Trophoblast cell (in vitro differentiated cells and primary cell): ENCODE measurements at regions not wholly inside any gene's neighbourhood (a gene's known extent, or its start where the extent isn't known, plus 50 kb on each side); places are given as distances from the start of the nearest gene placed in this dataset.
A peak's percentile ranks its signal among the peaks of the same experiment; 100 is the strongest.

Source experiments
- DNase-seq, 2 donors: peaks; one replicate each; pipeline ENCODE4 v3.0.0-alpha.2; 2016
- H2AFZ ChIP-seq: 2 replicates; pipeline ENCODE4 v1.6.1; 2013; ENCODE audit warnings: low read length, moderate library complexity, mild to moderate bottlenecking; ENCODE audit not compliant: insufficient read depth, poor library complexity
- H2AK5ac ChIP-seq: 2 replicates; pipeline ENCODE4 v1.6.1; 2013; ENCODE audit warnings: mild to moderate bottlenecking, low read length
- H2BK120ac ChIP-seq: 2 replicates; pipeline ENCODE4 v1.6.1; 2013; ENCODE audit warnings: low read length, mild to moderate bottlenecking, moderate library complexity; ENCODE audit not compliant: insufficient read depth, poor library complexity
- H2BK12ac ChIP-seq: 2 replicates; pipeline ENCODE4 v1.6.1; 2013; ENCODE audit warnings: mild to moderate bottlenecking, low read length, moderate library complexity
- H2BK5ac ChIP-seq: 2 replicates; pipeline ENCODE4 v1.6.1; 2013; ENCODE audit warnings: low read length, low read depth, moderate library complexity, mild to moderate bottlenecking; ENCODE audit not compliant: poor library complexity
- H3K14ac ChIP-seq: 2 replicates; pipeline ENCODE4 v1.6.1; 2013; ENCODE audit warnings: mild to moderate bottlenecking, low read length
- H3K18ac ChIP-seq: 2 replicates; pipeline ENCODE4 v1.6.1; 2013; ENCODE audit warnings: mild to moderate bottlenecking, low read length
- H3K23ac ChIP-seq: 2 replicates; pipeline ENCODE4 v1.6.1; 2013; ENCODE audit warnings: low read length
- H3K27ac ChIP-seq: 2 replicates; pipeline ENCODE4 v1.5.1; 2013; ENCODE audit warnings: low read depth, mild to moderate bottlenecking, inconsistent platforms, low read length, moderate library complexity
- H3K27me3 ChIP-seq: 2 replicates; pipeline ENCODE4 v1.6.1; 2013; ENCODE audit warnings: inconsistent platforms, mild to moderate bottlenecking, low read length, moderate library complexity; ENCODE audit not compliant: insufficient read depth
- H3K36me3 ChIP-seq, 2 experiments: 1 replicate in 1 of 2; 2 replicates in 1 of 2; pipeline ENCODE4 v1.6.1; 2013; ENCODE audit warnings: low read length in 2 of 2, mild to moderate bottlenecking in 2 of 2, moderate library complexity in 1 of 2; ENCODE audit not compliant: insufficient read depth in 2 of 2, control insufficient read depth in 1 of 2
- H3K4ac ChIP-seq: 2 replicates; pipeline ENCODE4 v1.6.1; 2013; ENCODE audit warnings: low read depth, mild to moderate bottlenecking, low read length, moderate library complexity
- H3K4me1 ChIP-seq, 2 experiments: 1 replicate in 1 of 2; 2 replicates in 1 of 2; pipeline ENCODE4 v1.6.1; 2013; ENCODE audit warnings: low read length in 2 of 2, mild to moderate bottlenecking in 2 of 2, moderate library complexity in 1 of 2; ENCODE audit not compliant: insufficient read depth in 2 of 2, control insufficient read depth in 1 of 2
- H3K4me2 ChIP-seq: 2 replicates; pipeline ENCODE4 v1.6.1; 2013; ENCODE audit warnings: inconsistent platforms, mild to moderate bottlenecking, low read length, moderate library complexity
- H3K4me3 ChIP-seq: 2 replicates; pipeline ENCODE4 v1.5.1; 2013; ENCODE audit warnings: mild to moderate bottlenecking, low read depth, low read length, inconsistent platforms
- H3K79me1 ChIP-seq: one replicate; pipeline ENCODE4 v1.6.1; 2013; ENCODE audit warnings: low read length
- H3K79me2 ChIP-seq: 2 replicates; pipeline ENCODE4 v1.6.1; 2013; ENCODE audit warnings: low read length, mild to moderate bottlenecking; ENCODE audit not compliant: control insufficient read depth, insufficient read depth, poor library complexity
- H3K9ac ChIP-seq: 2 replicates; pipeline ENCODE4 v1.6.1; 2013; ENCODE audit warnings: mild to moderate bottlenecking, low read length
- H3K9me3 ChIP-seq: 2 replicates; pipeline ENCODE4 v1.6.1; 2013; ENCODE audit warnings: low read depth, mild to moderate bottlenecking, control low read depth, inconsistent platforms, low read length; ENCODE audit not compliant: insufficient read depth
- H4K12ac ChIP-seq: 2 replicates; pipeline ENCODE4 v1.6.1; 2013; ENCODE audit warnings: low read depth, mild to moderate bottlenecking, low read length, moderate library complexity
- H4K8ac ChIP-seq: 2 replicates; pipeline ENCODE4 v1.6.1; 2013; ENCODE audit warnings: low read depth, mild to moderate bottlenecking, low read length, moderate library complexity
- H4K91ac ChIP-seq: one replicate; pipeline ENCODE4 v1.6.1; 2013; ENCODE audit warnings: low read depth, mild to moderate bottlenecking, low read length, moderate library complexity
- WGBS: extraction: QIAGEN DNeasy Blood & Tissue Kit; methylation state at CpG from one replicate; pipeline ENCODE4 v1.1.7; 2013; ENCODE audit warnings: missing lambda C conversion rate; ENCODE audit not compliant: insufficient read length, insufficient coverage; ENCODE audit errors: extremely low coverage; 5-methylcytosine and 5-hydroxymethylcytosine counted together

GRCh38 chr5:159451197-159452052 lies 121.1 kb upstream of the IL12B start:
- H3K4ac ChIP-seq, result no peak overlapping the region
- H2AK5ac ChIP-seq, result no peak overlapping the region
- no peak overlapping the region for H3K4me3 ChIP-seq
- H3K9ac ChIP-seq, result no peak overlapping the region
- H3K36me3 ChIP-seq, result no peaks in the 10 kb centered on the region
- no peak overlapping the region for H3K4me2 ChIP-seq
- no peaks in the 10 kb centered on the region for H3K4me1 ChIP-seq
- no peak overlapping the region for H2BK12ac ChIP-seq
- no peak overlapping the region for H4K8ac ChIP-seq
- no peak overlapping the region for H3K14ac ChIP-seq
- no peak overlapping the region for H3K23ac ChIP-seq
- no peaks in the 10 kb centered on the region for H3K79me1 ChIP-seq
- WGBS, result no CpG with 5 or more reads among the region's 13 CpGs
- H3K79me2 ChIP-seq, result no peaks in the 10 kb centered on the region
- H3K27me3 ChIP-seq, result no peaks in the 10 kb centered on the region
- no peak overlapping the region for H2AFZ ChIP-seq
- H3K27ac ChIP-seq, result no peak overlapping the region
- no peak overlapping the region for H2BK120ac ChIP-seq
- no peak overlapping the region for H2BK5ac ChIP-seq
- no peak overlapping the region for H3K18ac ChIP-seq
- no peak overlapping the region for H4K91ac ChIP-seq
- no peak overlapping the region for H4K12ac ChIP-seq
- peak in 1 of 2 donors; percentile 38 for DNase-seq
- H3K9me3 ChIP-seq, result no peaks in the 10 kb centered on the region

GRCh38 chr5:159452480-159453167 lies 122.3 kb upstream of the IL12B start:
- Histone ChIP-seq H4K8ac (no peak overlapping the region), H3K4me1 (no peaks in the 10 kb centered on the region), H3K18ac (no peak overlapping the region), H3K4ac (no peak overlapping the region), H2BK12ac (no peak overlapping the region), H4K12ac (no peak overlapping the region), H3K27me3 (no peaks in the 10 kb centered on the region), H3K9ac (no peak overlapping the region), H3K79me2 (no peaks in the 10 kb centered on the region), H2AFZ (no peak overlapping the region), H3K4me2 (no peak overlapping the region), H2BK5ac (no peak overlapping the region), H3K23ac (no peak overlapping the region), H3K9me3 (no peaks in the 10 kb centered on the region), H3K79me1 (no peaks in the 10 kb centered on the region), H2AK5ac (no peak overlapping the region), H2BK120ac (no peak overlapping the region), H4K91ac (no peak overlapping the region), H3K4me3 (no peak overlapping the region), H3K14ac (no peak overlapping the region), H3K27ac (no peak overlapping the region), H3K36me3 (no peaks in the 10 kb centered on the region)
- no CpG with 5 or more reads among the region's 11 CpGs for WGBS
- DNase-seq, result no peak

- no peak overlapping the region for H3K9ac ChIP-seq
- H3K18ac ChIP-seq, result no peak overlapping the region
- no peak overlapping the region for H2AFZ ChIP-seq
- H3K14ac ChIP-seq, result no peak overlapping the region
- H3K4ac ChIP-seq, result no peak overlapping the region
- no peak overlapping the region for H2BK120ac ChIP-seq
- no peak for DNase-seq
- H3K27ac ChIP-seq, result no peak overlapping the region
- H3K23ac ChIP-seq, result no peak overlapping the region
- no peak overlapping the region for H3K4me3 ChIP-seq
- H4K8ac ChIP-seq, result no peak overlapping the region
- H3K4me1 ChIP-seq, result no peaks in the 10 kb centered on the region
- H4K12ac ChIP-seq, result no peak overlapping the region
- H3K4me2 ChIP-seq, result no peak overlapping the region
- H2BK12ac ChIP-seq, result no peak overlapping the region
- no peak overlapping the region for H2BK5ac ChIP-seq
- no peaks in the 10 kb centered on the region for H3K79me1 ChIP-seq
- H3K9me3 ChIP-seq, result no peaks in the 10 kb centered on the region
- H3K36me3 ChIP-seq, result no peaks in the 10 kb centered on the region
- H2AK5ac ChIP-seq, result no peak overlapping the region
- no peak overlapping the region for H4K91ac ChIP-seq
- H3K27me3 ChIP-seq, result no peaks in the 10 kb centered on the region
- no CpG with 5 or more reads among the region's 7 CpGs for WGBS
- no peaks in the 10 kb centered on the region for H3K79me2 ChIP-seq
Observed at GRCh38 chr5:159453209-159453608, 122.9 kb upstream of the IL12B start.

- no peak overlapping the region for H2BK120ac ChIP-seq
- no peak overlapping the region for H4K12ac ChIP-seq
- no CpG with 5 or more reads among the region's 2 CpGs for WGBS
- H2BK5ac ChIP-seq, result no peak overlapping the region
- no peaks in the 10 kb centered on the region for H3K9me3 ChIP-seq
- H2BK12ac ChIP-seq, result no peak overlapping the region
- H3K14ac ChIP-seq, result no peak overlapping the region
- no peak for DNase-seq
- H3K27me3 ChIP-seq, result no peaks in the 10 kb centered on the region
- no peak overlapping the region for H3K23ac ChIP-seq
- H3K4me1 ChIP-seq, result no peaks in the 10 kb centered on the region
- H3K4me3 ChIP-seq, result no peak overlapping the region
- no peaks in the 10 kb centered on the region for H3K79me2 ChIP-seq
- H2AFZ ChIP-seq, result no peak overlapping the region
- H3K36me3 ChIP-seq, result no peaks in the 10 kb centered on the region
- no peaks in the 10 kb centered on the region for H3K79me1 ChIP-seq
- no peak overlapping the region for H2AK5ac ChIP-seq
- no peak overlapping the region for H3K27ac ChIP-seq
- H3K9ac ChIP-seq, result no peak overlapping the region
- no peak overlapping the region for H3K4ac ChIP-seq
- H3K18ac ChIP-seq, result no peak overlapping the region
- H3K4me2 ChIP-seq, result no peak overlapping the region
- H4K8ac ChIP-seq, result no peak overlapping the region
- H4K91ac ChIP-seq, result no peak overlapping the region
Observed at GRCh38 chr5:159456261-159456660, 126.0 kb upstream of the IL12B start.
